ENCODE measurements at regions not wholly inside any gene's neighbourhood (a gene's known extent, or its start where the extent isn't known, plus 50 kb on each side); places are given as distances from the start of the nearest gene placed in this dataset.

DNA sequence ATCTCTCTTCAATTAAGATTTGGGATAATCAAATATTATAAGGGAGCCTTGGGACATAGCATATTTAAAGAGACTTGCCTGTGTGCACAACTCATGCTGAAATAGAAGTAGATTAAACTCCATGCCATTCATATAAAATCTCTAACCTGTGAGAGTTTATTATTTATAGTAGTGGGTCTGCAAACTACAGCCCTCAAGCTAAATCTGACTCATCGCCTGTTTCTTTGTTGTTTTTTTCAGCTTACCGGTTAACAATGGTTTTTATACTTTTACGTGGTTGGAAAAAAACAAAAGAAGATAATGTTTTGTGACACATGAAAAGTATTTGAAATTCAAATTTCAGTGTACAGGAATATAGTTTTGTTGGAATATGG lies 61.9 kb upstream of the GHR start:
- no peak for DNase-seq

DNA sequence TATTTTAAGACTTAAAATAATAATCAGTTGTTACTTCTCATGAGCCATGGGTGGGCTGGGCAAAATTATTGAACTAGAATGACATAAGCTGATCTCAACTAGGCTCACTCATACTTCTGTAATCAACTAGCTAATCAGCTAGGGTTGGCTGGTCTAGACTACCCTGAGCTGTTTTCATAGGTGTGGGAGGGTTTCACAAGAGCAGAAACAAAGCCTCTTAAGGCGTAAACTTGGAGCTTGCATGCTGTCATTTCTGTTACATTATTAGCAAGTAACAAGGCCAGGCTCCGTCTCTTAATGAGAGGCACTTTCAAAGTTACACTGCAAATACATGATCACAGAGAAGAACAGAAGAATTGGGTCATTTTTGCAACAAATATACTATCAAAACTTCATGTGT lies 57.2 kb upstream of the GHR start:
- no peak for DNase-seq

Measured in KG1 (cell line).